GM12891 (cell line): ENCODE measurements at regions not wholly inside any gene's neighbourhood (a gene's known extent, or its start where the extent isn't known, plus 50 kb on each side); places are given as distances from the start of the nearest gene placed in this dataset.

Source experiments
- POLR2A ChIP-seq: IDR thresholded peaks from 2 replicates; pipeline ENCODE4 v1.6.1; 2011; ENCODE audit warnings: low read depth, low read length, control low read depth
- POLR2AphosphoS5 ChIP-seq: IDR thresholded peaks from 2 replicates; pipeline ENCODE4 v1.6.1; 2011; ENCODE audit warnings: low read depth, low read length, control low read depth
- SPI1 ChIP-seq: IDR thresholded peaks from 2 replicates; pipeline ENCODE4 v1.6.1; 2011; ENCODE audit warnings: low read depth, low read length, control low read depth
- TAF1 ChIP-seq: IDR thresholded peaks from 2 replicates; pipeline ENCODE4 v1.6.1; 2011; ENCODE audit warnings: low read depth, low read length, control low read depth

DNA sequence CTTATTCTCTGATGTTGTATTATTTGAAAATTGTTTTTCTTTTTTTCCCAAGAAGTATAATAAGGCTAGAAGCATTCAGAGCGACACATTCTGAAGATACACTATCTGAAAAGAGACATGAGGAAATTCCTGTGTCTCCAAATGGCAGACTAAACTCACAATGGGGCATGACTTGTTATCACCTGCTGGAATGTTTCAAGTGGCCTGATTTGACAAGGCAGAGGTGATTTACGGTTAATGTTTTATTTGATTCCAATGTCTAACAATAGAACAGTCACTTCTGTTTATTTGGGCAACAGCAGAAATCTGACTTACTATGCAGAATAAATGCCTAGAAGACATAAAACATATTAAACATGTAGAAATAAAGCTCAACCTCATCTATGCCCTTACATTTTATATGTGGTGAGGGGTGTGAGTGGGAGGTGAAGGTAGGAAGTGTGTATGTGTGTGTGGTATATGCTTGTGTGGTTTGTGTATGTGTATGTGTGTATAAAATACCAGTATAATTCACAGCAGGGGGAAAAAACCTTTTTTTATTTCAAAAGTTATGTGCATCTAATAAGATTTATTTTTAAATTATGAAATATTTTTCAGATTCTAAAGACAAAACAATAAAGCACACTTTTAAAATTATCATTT lies 1051.7 kb downstream of the ROBO2 start:
- TF ChIP-seq POLR2A = no peak
- no peak for TF ChIP-seq POLR2AphosphoS5
- no peak for TF ChIP-seq TAF1
- TF ChIP-seq SPI1 = no peak
